AG09319 (cell line): ENCODE measurements at regions not wholly inside any gene's neighbourhood (a gene's known extent, or its start where the extent isn't known, plus 50 kb on each side); places are given as distances from the start of the nearest gene placed in this dataset.
"Not testable (repeated sequence)": the region's sequence is repeated elsewhere in the genome, so short reads cannot be mapped to it uniquely, and the experiment has no call there.

ENCODE experiments used
- DNase-seq: peaks from one replicate; pipeline ENCODE4 v3.0.0-alpha.2; 2010; ENCODE audit warnings: low read depth; ENCODE audit errors: extremely low read depth
- TF ChIP-seq, protein P1 (sequence below): IDR thresholded peaks from 2 replicates; pipeline ENCODE4 v1.5.1; 2011; ENCODE audit warnings: low read depth, mild to moderate bottlenecking, inconsistent platforms, low read length, moderate library complexity

DNA sequence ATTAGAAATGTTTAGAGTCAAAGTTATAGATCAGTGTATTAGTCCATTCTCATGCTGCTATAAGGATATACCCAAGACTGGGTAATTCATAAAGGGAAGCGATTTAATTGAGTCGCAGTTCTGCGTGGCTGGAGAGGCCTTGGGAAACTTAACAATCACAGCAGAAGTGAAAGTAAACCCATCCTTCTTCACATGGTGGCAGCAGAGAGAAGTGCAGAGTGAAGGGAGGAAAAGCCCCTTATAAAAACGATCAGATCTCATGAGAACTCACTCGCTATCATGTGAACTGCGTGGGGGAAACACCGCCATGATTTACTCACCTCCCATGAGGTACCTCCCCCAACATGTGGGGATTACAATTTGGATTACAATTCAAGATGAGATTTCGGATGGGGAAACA lies 871.5 kb downstream of the DIPK2A start:
- TF ChIP-seq, protein P1, sequence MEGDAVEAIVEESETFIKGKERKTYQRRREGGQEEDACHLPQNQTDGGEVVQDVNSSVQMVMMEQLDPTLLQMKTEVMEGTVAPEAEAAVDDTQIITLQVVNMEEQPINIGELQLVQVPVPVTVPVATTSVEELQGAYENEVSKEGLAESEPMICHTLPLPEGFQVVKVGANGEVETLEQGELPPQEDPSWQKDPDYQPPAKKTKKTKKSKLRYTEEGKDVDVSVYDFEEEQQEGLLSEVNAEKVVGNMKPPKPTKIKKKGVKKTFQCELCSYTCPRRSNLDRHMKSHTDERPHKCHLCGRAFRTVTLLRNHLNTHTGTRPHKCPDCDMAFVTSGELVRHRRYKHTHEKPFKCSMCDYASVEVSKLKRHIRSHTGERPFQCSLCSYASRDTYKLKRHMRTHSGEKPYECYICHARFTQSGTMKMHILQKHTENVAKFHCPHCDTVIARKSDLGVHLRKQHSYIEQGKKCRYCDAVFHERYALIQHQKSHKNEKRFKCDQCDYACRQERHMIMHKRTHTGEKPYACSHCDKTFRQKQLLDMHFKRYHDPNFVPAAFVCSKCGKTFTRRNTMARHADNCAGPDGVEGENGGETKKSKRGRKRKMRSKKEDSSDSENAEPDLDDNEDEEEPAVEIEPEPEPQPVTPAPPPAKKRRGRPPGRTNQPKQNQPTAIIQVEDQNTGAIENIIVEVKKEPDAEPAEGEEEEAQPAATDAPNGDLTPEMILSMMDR: peak; percentile 15; the same call in 1 of the 2 replicates
- no peak for DNase-seq

DNA sequence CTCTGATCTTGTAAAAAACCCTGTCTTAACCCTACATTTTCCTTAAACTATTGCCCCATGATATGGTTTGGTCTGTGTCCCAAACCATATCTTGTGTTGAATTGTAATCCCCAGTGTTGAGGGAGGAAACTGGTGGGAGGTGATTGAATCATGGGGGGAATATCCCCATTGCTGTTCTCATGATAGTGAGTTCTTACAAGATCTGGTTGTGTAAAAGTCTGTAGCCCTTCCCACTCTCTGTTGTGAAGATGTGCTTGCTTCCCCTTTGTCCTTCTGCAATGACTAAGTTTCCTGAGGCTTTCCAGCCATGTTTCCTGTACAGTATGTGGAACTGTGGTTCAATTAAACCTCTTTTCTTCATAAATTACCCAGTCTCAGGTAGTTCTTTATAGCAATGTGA lies 881.4 kb downstream of the DIPK2A start:
- TF ChIP-seq, protein P1: no peak
- no peak for DNase-seq

DNA sequence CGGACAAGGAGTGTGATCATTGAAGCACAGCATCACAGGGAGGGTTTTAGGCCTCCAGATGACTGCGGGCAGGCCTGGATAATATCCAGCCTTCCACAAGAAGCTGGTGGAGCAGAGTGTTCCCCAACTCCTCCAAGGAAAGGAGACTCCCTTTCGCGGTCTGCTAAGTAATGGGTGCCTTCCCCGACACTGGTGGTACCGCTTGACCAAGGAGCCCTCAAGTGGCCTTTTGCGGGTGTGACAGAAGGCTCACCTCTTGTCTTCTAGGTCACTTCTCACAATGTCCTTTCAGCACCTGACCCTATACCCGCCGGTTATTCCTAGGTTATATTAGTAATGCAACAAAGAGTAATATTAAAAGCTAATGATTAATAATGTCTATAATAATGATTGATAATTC lies 882.4 kb downstream of the DIPK2A start:
- not testable (repeated sequence) for DNase-seq

DNA sequence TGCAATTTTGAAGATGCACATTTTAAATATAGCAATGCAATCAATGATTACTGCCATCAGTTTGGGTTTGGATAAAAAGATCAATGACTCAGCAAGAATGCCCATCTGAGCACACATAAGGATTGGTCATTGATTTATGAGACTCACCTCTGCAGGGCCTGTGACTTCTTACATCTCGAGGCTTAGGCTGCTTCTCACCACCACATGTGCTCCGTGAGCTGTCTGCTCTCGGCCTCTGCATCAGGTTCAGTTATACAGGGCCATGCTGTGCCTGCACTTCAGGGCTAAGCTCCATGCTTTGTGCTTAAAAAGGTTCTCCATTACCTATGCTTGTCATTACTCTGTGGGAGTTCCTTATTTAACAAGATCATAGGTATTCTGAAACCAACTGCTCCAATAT lies 887.5 kb downstream of the DIPK2A start:
- TF ChIP-seq, protein P1: no peak
- no peak for DNase-seq

DNA sequence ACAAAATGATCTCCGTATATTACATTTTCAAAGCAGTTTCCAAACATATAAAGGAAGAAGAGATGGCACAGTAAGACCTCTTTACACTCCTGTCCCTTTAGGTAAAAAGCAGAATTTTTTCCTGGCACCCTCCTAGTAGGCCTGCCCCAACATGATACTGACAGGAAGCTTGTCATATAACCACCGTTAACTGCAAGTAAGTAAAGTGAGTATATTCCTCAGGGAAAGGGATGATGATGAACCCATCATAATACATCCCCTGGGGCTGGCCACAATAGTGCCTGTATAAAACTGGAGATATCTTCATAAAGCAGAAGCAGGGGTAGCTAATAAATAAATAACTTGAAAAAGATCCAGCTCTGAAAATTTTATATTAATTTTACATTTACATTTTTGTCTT lies 893.0 kb downstream of the DIPK2A start:
- TF ChIP-seq, protein P1: no peak
- no peak for DNase-seq

DNA sequence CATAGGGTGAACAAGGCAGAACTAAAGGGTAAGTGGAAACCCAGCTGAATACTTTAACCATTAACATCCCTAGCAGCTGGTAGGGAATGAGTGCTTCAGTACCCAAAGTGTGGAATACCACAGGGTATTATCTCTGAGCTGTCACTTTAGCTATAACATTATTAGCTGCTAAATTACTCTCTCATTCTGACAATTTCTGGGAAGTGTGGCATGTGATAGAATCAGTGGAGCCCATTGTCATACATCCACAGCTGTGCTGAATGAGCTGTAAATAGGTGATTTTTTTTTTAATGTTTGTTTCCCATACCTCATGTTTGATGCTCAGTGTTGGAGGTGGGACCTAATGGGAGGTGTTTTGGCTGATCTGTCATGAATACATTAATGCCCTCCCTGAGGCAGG lies 894.3 kb downstream of the DIPK2A start:
- DNase-seq: no peak
- TF ChIP-seq, protein P1: no peak

DNA sequence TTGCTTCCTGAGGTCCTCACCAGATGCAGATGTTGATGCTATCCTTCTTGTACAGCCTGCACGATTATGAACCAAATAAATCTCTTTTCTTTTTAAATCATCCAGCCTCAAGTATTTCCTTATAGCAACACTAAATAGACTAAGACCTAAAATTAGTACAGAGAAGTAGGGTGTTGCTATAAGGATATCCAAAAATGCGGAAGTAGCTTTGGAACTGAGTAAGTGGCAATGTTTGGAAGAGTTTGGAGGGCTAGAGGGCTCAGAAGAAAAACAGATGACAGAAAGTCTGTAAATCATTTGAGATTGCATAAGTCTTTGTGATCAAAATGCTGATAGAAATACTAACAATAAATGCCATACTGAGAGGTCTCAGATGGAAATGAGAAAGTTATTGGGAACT lies 894.9 kb downstream of the DIPK2A start:
- DNase-seq: no peak
- TF ChIP-seq, protein P1: no peak

DNA sequence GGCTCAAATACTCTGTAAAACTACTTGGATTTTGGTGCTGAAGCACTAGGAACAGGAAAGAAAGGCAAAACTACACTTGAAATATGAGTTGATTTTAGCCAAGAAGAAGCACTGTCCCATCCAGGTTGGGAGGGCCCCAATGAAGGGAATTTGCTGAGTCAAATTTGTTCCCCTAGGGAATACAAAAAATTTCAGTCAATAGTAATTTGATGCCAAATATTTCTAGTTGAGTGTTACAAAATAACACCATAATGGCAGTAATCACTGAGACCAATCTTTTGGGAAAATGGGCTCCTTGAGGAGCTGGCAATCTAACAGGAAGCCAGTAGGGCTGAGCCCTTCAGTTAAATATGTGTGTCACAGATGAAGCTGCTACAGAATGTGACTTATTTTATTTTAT lies 896.9 kb downstream of the DIPK2A start:
- TF ChIP-seq, protein P1: no peak
- DNase-seq: no peak
